Uterus (tissue), 2 donors: ENCODE measurements at regions not wholly inside any gene's neighbourhood (a gene's known extent, or its start where the extent isn't known, plus 50 kb on each side); places are given as distances from the start of the nearest gene placed in this dataset.

Source experiments
- CTCF ChIP-seq, 4 experiments: fragments of 200-600 bp in 2 of 4; fragments of 450-650 bp in 2 of 4; sonication (generic) in 2 of 4; IDR thresholded peaks; one replicate each; pipeline ENCODE4 v1.5.1; 2016 to 2019; ENCODE audit warnings: antibody characterized with exemption in 4 of 4, mild to moderate bottlenecking in 2 of 4, moderate library complexity in 1 of 4
- POLR2A ChIP-seq, 2 donors: fragments of 450-650 bp; IDR thresholded peaks; one replicate each; pipeline ENCODE4 v1.6.1; 2016; ENCODE audit warnings: antibody characterized with exemption in 2 of 2, mild to moderate bottlenecking in 1 of 2, moderate library complexity in 1 of 2

- TF ChIP-seq CTCF (IDR thresholded peaks at IDR 0.05) (no peak), POLR2A (IDR thresholded peaks at IDR 0.05) (no peak)
Measured at GRCh38 chr5:158234323-158235158, 375.6 kb upstream of the CLINT1 start.
